GM19240 (cell line): ENCODE measurements at regions not wholly inside any gene's neighbourhood (a gene's known extent, or its start where the extent isn't known, plus 50 kb on each side); places are given as distances from the start of the nearest gene placed in this dataset.

Source experiments
- DNase-seq: peaks from one replicate; pipeline ENCODE4 v3.0.0; 2011; ENCODE audit warnings: low spot score; ENCODE audit not compliant: insufficient read length

DNA sequence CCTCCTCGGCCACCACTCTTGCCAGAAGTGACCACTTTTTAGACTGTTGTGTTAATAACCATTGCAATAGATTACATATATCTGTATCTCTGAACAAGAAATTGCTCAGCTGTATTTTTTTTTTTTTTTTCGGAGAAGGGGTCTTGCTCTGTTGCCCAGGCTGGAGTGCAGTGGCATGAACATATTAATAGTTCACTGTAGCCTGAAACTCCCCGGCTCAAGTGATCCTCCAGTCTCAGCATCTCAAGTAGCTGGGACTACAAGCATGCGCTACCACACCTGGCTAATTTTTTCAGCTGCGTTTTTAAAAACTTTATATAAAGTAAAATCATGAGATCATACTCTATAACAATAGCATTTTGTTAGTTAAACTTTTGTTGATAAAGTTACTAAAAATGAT lies 609.0 kb downstream of the ZNF385D start:
- no peak for DNase-seq

DNA sequence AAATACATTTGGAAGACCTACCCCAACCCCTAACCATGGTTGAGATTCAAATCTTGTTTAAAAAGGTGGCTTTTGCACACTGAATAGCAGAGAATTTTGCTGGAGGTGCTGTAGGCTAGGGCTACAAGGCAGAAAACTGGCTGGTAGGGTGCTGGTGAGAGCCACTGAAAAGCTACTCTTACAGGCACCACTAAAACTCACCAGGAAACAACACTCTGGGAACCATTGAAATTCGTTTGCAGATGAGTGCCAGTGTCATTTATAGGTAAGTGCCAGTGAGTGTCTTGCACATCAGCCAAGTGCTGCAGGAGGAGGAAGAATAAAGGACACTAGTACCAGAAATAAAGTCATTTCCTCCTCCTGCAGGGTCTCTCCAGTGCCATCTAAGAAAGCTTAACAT lies 610.2 kb downstream of the ZNF385D start:
- DNase-seq, result no peak

DNA sequence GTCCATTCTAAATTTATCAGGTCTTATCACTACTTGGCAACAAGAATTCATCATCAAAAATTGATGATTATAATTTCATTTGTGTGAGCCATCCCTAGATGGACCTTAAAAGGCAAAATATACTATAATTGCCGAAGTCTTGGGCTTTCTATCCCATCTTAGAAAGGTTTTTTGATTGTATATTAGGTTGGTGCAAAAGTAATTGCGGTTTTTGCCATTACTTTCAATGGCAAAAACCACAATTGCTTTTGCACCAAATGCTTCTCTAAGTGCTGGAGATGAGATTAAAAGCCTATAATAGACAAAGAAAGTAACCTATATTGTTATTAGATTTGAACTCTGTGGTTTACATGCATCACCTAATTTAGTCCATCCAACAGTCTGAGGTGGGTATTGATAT lies 612.9 kb downstream of the ZNF385D start:
- DNase-seq, result no peak

DNA sequence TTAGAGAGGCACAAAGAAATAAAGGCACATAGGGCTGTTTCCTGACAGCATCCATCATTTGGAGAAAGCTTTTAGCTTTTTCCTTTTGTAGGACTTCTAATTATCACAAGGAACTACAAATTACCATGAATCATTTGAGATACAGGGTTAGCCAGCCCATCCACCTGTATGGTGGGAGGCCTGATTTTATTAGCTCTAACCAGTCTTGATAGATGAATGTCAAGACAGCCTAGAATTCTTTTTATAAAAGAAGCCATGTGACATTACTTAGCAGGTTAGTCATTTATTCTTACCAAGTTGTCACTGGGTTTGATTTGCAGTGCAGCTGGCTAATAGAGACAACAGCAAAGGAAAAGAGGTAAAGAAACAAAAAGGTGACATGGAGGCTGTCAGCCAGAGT lies 618.1 kb downstream of the ZNF385D start:
- no peak for DNase-seq

DNA sequence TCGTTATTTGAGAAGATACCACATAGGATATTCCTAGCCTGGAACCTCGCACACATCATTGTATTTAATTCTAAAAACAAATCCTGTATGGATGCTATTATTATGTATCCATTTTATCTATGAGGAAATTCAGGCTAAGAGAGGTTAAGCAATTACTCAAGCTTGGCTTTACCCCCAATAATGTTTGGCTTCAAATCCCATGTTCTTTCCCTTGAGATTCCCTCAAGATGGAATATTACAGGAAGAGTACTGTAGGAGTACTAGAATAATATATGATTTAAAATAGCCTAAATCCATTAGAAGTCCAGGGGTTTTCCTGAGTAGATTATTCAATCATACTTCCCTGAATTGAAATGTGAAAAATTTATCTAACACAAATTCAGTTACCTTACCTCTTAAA lies 630.2 kb downstream of the ZNF385D start:
- DNase-seq, result no peak

DNA sequence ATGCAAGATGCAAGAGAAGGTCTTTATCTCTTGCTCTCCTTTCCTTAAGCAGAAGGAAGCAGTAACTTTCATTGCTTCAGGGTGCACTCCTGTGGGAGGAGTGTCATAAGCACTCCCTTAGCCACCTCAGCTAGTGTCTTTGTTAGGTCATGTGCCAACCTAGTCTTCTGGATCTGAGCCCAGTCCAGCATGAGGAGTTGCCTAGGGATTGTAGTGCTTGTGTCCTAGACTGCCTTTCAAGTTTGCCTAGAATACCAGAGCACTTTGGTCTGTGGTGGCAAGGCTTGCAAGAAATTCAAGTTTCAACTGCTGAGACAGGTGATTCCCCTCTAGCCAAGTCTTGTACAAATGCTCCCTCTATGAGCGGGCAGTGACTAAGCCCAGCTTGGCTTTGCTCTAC lies 633.6 kb downstream of the ZNF385D start:
- no peak for DNase-seq

DNA sequence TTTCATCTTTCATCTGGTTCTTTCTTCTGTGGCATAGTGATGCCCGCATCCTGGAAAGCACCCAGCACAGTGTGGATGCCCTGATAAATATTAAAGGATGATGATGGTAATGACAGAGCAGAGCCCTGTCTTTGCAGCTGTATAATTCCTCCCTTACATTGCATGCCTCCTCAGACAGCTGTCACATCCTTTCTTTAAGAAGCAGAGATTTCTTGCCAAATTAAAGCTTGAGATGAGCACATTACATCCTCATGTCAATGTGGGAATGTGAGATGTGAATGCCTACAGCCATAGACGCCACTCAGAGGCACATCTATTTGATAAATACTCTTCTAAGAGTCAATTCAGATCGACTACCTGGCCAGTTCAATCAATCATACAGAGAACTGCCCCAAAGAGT lies 642.0 kb downstream of the ZNF385D start:
- no peak for DNase-seq

DNA sequence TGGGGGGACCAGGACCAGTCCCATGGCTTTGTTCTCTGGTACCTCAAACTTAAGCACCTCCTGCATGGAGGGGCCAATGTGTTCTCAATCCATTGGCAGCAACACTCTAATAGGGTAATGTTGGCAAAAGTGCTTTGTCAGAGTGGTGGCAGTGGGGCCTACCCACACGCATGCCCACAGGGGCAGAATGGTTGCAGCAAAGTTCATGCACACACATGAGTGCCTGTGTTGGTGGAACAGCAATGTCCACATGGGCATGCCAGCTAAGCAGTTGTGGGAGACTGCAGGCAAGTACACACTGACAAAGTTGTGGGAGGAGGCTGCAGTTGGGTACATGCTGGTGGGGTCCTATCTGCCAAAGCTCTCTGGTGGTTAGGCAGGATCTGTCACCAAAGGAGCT lies 645.2 kb downstream of the ZNF385D start:
- no peak for DNase-seq

DNA sequence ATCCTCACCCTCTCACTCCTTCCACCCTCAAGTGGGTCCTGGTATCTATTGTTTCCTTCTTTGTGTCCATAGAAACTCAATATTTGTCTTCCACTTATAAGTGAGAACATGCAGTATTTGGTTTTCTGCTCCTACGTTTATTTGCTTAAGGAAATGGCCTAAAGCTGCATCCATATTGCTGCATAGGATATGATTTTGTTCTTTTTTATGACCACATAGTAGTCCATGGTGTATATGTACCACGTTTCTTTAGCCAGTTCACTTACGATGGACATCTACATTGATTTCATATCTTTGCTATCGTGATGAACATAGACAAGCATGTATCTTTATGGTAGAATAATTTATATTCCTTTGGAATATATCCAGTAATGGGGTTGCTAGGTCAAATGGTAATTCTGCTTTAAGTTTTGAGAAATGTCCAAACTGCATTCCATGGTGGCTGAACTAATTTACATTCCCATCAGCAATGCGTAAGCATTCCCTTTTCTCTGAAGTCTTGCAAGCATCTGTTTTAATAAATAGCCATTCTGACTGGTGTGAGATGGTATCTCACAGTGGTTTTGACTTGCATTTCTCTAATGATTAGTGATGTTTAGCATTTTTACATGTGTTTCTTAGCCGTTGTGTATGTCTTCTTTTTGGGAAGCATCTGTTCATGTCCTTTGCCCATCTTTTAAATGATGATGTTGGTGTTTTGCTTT lies 650.2 kb downstream of the ZNF385D start:
- DNase-seq, result no peak

DNA sequence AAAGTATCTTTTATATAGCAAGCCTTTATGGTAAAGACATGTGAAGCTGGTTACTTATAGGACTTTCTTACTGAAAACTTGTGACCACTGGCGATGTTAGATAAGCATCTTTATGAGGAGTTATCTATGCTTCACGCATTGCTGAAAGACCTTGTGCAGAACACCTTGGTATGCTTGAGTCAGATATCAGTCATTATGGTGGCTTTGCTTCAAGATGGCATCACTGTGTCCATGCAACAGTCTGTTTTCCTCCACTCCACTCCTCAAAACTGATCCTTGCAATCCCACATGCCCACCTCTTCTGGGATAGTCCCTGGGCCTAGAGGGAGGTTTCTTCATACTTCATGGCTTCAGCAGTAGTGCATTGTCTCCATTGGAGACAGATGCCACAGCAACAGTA lies 656.3 kb downstream of the ZNF385D start:
- DNase-seq, result no peak

DNA sequence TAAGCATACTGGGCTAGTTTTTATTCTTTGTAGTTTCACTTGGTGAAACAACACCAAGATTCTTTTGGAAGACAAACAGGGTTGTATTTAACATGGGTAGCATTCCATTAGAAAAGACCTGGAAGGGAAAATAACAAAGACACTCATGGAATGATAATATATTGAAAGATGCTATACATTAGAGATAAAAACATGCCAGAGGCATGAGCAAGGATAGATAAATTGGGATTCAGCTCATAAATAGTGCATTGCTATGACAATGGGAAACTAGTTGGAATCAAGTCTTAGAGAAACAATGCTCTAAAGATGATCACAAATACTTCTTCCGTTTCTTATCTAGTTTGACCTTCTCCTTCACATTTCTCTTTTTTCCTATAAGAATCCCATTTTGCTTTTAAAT lies 677.4 kb downstream of the ZNF385D start:
- no peak for DNase-seq

DNA sequence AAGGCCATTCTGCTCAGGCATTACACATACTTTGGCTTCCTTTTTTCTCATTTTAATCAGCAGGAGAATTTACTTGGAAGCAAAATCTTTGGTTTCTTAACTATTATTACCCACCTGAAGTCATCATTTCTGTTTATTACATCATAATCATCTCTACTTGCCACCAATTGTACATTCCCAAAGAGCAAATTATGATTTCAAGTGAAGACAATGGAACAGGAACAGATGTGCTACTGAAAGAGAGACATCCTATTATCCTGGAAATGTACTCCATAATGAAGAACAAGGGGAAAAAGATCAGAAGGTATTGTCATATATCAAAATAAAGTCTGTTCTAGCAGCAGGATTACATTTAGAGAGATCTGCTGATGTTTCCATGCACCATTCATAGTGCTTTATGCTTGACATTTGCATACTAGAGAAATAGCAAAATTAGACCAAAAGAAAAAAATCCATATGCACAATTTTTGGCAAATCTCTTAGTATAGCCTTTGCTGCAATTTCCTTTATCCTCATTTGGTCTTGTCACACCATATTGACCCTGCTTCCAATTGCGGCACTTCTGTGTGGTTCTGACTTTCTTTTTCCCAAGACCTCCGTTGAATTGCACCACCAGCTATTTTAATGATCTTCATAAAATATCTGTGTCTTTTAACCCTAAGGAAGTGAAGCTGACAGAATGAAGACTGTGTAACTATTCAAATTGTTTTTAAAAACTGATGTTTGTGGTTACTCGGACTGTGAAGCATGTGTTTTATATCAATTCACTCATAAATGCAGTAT lies 683.8 kb downstream of the ZNF385D start:
- DNase-seq, result no peak

DNA sequence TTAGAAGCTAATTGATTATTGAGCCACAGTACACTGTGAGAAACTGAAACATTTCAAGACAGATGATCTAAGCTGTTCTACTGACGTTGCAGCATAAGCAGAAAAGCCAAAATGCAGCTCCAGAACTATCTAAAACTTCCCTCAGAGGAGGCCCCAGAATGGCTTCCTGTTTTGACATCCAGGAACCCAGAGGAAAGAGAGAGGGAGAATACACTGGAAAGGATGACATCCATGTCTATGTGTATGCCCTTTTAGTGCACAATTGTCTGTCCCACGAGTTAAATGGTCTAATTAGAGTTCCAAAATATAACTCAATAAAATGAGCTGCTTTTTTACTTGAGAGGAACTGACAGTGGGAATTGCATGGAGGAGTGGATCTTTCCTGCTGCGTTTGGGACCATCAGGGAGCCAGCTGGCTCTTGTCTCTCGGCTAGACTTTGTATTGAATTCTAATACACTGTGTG lies 688.1 kb downstream of the ZNF385D start:
- no peak for DNase-seq

DNA sequence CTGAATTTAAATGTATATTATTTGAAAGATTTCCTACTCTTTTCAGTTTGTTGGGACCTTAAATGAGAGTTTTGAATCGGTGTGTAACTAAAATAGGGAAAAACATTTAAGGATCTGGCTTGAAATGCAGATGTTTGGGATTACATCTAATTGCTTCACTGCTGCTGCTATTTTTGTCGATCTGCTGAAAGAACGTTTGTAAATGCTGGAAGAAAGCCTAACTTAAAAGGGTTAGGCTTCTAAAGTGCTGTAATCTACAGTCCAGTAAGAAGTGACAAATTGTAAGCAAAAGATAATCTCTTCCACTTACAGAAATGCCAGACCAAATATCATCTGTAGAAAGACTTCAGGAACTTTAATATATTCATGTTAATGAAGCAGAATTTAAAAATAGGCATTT lies 691.6 kb downstream of the ZNF385D start:
- DNase-seq, result no peak

DNA sequence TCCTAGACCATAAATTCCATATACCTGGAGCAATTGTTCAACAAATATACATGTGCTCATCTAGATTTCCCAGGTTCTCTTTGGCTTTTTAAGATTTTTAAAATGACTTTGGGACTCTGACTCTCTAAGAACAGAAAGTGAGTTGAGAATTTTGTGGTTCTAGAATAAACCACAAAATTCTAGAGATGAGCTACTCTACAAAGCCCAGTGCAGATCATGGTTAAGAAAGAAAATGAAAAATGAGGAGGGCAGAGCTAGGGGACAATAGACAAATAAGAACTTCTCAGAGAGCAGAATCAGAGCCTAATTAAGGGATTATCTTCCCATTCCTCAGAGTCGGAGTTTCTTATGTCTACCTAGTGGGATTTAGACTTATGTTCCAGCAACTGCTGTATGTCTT lies 694.7 kb downstream of the ZNF385D start:
- DNase-seq, result no peak

DNA sequence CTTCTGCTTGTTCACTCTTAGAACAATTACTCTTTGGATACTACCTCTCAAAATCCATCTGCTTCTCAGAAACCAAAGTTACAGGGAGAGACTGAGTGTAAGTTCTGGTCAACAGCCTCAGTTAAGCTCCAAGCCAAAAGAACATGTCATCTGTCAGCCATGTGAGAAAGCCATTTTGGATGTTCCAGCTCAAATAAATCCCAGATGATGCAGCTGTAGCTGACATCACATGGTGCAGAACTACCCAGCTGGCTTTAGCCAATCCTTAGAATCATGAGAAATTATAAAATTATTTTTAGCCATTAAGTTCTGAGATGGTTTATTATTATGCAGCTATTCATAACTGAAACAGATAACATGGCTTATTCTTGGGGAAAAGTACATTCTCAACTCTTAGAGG lies 696.0 kb downstream of the ZNF385D start:
- no peak for DNase-seq

DNA sequence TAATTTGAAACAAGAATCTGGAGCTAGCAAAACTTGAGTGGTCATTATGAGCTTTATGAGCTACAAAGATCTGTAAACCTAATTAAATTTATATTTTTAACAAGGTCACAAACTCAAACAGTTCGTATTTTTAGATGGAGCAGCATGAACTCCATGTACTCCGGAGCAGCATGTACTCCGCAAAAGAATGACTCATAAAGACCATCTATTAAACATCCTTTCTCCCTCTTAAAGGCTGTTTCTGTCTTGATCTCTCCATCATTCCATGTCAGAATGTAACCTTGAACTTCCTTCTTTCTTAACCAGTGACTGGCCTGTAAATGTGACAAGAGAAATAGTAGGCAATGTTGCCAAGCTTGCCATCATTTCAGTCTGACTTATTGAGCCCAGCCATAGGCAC lies 696.9 kb downstream of the ZNF385D start:
- no peak for DNase-seq

DNA sequence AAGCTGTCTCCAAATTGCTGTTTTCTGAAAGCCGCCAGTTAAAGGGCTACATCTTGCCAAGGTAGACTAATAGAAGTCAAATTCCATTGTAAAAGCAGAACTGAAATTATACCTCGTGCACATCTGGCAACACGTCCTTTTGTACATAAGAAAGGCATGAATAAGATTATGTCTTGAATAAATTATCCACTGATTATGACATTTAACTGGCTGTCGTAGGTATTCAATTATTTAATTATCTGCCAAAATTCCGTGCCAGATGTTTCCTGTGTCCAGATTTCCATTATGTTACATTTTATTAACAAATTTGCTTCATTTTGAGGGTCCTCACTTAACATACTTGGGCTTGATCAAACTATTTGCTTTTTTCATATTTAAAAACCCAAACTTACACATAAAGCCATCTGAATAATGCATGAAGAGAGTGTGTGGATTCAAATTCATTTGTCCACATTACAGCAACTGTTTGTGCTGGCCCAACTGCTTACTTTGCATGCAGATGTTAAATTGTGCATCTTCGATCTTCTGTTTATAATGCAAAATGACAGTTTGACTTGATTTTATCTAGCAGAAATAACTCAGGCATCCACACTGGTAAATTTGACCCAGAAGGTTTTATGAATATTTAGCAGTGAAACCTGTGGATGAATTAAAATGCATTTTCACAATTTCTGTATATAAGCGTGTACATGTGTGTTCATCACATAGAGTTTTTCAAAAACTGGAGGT lies 701.5 kb downstream of the ZNF385D start:
- DNase-seq, result no peak

DNA sequence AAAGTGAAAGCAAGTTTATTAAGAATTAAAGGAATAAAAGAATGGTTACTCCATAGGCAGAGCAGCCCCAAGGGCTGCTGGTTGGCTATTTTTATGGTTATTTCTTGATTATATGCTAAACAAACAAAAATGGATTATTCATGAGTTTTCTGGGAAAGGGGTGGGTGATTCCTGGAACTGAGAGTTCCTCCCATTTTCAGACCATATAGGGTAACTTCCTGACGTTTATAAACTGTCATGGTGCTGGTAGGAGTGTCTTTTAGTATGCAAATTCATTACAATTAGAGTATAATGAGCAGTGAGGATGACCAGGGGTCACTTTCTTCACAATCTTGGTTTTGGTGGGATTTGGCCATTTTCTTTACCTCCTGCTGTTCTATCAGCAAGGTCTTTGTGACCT lies 707.9 kb downstream of the ZNF385D start:
- no peak for DNase-seq

DNA sequence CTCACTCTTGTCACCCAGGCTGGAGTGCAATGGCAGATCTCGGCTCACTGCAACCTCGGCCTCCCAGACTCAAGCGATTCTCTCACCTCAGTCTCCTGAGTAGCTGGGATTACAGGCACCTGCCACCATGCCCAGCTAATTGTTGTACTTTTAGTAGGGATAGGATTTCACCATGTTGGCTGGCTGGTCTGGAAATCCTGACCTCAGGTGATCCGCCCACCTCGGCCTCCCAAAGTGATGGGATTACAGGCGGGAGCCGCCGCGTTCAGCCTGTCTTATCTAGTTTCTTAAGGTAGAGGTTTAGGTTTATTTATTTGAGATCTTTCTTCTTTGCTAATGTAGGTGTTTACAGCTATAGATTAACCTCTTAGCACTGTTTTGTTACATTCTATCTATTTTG lies 708.8 kb downstream of the ZNF385D start:
- DNase-seq, result no peak

DNA sequence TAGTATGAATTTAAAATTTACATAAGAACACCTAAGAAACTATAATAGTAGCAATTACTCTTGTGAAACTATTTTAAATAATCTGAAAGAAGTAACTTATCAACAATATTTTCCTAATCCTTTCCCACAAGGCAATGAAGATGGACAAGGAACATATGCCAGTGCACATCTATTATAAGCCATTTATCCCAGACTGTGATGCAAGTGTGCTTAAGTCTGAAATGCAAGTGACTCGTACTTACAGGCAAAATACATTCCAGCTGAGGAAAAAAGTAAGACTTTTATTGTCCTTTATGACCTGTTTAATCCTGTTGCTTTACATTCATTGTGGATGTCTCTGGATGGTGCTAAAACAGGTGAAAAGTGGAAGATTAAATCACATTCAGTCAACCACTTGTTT lies 709.4 kb downstream of the ZNF385D start:
- DNase-seq, result no peak

DNA sequence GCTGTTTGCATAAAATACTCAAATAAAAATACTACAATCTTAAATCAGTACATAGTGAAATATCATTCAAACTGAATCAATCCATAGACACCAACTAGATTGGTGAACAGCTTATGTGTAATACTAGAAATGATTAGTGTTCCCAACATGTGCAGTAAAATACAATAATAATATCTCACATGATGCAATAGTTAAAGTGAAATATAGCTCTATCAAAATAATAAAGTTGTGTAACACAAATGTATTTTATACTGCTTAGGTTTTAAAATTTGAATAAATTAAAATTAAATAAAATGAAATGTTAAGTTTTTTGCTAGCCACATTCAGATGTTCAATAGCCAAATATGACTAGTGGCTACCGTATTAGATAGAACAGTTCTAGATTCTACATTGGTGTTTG lies 714.1 kb downstream of the ZNF385D start:
- DNase-seq, result no peak
